LoVo (cell line): ENCODE measurements at regions not wholly inside any gene's neighbourhood (a gene's known extent, or its start where the extent isn't known, plus 50 kb on each side); places are given as distances from the start of the nearest gene placed in this dataset.

Source experiments
- DNase-seq: peaks from one replicate; pipeline ENCODE4 v3.0.0-alpha.2; 2016; ENCODE audit warnings: low spot score

GRCh38 chr1:177472567-177472966 lies 301.8 kb downstream of the BRINP2 start:
- no peak for DNase-seq

GRCh38 chr1:177471244-177471643 lies 300.5 kb downstream of the BRINP2 start:
- no peak for DNase-seq

- no peak for DNase-seq
These were observed 298.8 kb downstream of the BRINP2 start for GRCh38 chr1:177469519-177469918.

GRCh38 chr1:177466286-177466685 lies 295.5 kb downstream of the BRINP2 start:
- no peak for DNase-seq

GRCh38 chr1:177464686-177465085 lies 293.9 kb downstream of the BRINP2 start:
- no peak for DNase-seq

- DNase-seq = peak; percentile 11
These were observed 280.4 kb downstream of the BRINP2 start for GRCh38 chr1:177451191-177451590.

GRCh38 chr1:177448652-177449357 lies 278.0 kb downstream of the BRINP2 start:
- no peak for DNase-seq

GRCh38 chr1:177448036-177448615 lies 277.4 kb downstream of the BRINP2 start:
- no peak for DNase-seq

- peak; percentile 4 for DNase-seq
These were observed 274.4 kb downstream of the BRINP2 start for GRCh38 chr1:177444997-177445746.

- DNase-seq = no peak
These were observed 272.2 kb downstream of the BRINP2 start for GRCh38 chr1:177443003-177443402.

GRCh38 chr1:177442584-177442983 lies 271.8 kb downstream of the BRINP2 start:
- DNase-seq = no peak

GRCh38 chr1:177441281-177441680 lies 270.5 kb downstream of the BRINP2 start:
- DNase-seq = no peak

- DNase-seq = no peak
These were observed 270.1 kb downstream of the BRINP2 start for GRCh38 chr1:177440821-177441220.

- DNase-seq = no peak
These were observed 268.5 kb downstream of the BRINP2 start for GRCh38 chr1:177439301-177439700.

GRCh38 chr1:177435364-177435763 lies 264.6 kb downstream of the BRINP2 start:
- no peak for DNase-seq

GRCh38 chr1:177432897-177433296 lies 262.1 kb downstream of the BRINP2 start:
- DNase-seq = no peak

- no peak for DNase-seq
These were observed 260.4 kb downstream of the BRINP2 start for GRCh38 chr1:177431123-177431522.

- no peak for DNase-seq
These were observed 258.5 kb downstream of the BRINP2 start for GRCh38 chr1:177429234-177429633.

- no peak for DNase-seq
These were observed 257.1 kb downstream of the BRINP2 start for GRCh38 chr1:177427811-177428210.

GRCh38 chr1:177426497-177426896 lies 255.7 kb downstream of the BRINP2 start:
- DNase-seq = no peak

GRCh38 chr1:177425199-177425598 lies 254.4 kb downstream of the BRINP2 start:
- DNase-seq = no peak

GRCh38 chr1:177424744-177425143 lies 254.0 kb downstream of the BRINP2 start:
- DNase-seq = no peak

GRCh38 chr1:177423090-177423489 lies 252.3 kb downstream of the BRINP2 start:
- DNase-seq = no peak
